NCI-H187 treated with DMSO at 0.1 percent for 48 hours (cell line): ENCODE measurements at regions not wholly inside any gene's neighbourhood (a gene's known extent, or its start where the extent isn't known, plus 50 kb on each side); places are given as distances from the start of the nearest gene placed in this dataset.

ENCODE experiments used
- DNase-seq: peaks from one replicate; lab custom pipeline; 2025; lab: John Stamatoyannopoulos, UW

GRCh38 chr20:6956056-6956455, 188.6 kb downstream of the BMP2 start:
- no peak for DNase-seq

- no peak for DNase-seq
Measured at GRCh38 chr20:6956574-6956973, 189.1 kb downstream of the BMP2 start.

- DNase-seq: no peak
Measured at GRCh38 chr20:6959900-6960312, 192.4 kb downstream of the BMP2 start.

- no peak for DNase-seq
Measured at GRCh38 chr20:6966721-6967120, 199.2 kb downstream of the BMP2 start.

- DNase-seq: no peak
Measured at GRCh38 chr20:6974838-6975237, 207.4 kb downstream of the BMP2 start.

- no peak for DNase-seq
Measured at GRCh38 chr20:6975311-6975710, 207.8 kb downstream of the BMP2 start.

GRCh38 chr20:6976106-6976900, 208.8 kb downstream of the BMP2 start:
- no peak for DNase-seq

- no peak for DNase-seq
Measured at GRCh38 chr20:6979621-6980020, 212.1 kb downstream of the BMP2 start.

GRCh38 chr20:6993011-6993410, 225.5 kb downstream of the BMP2 start:
- DNase-seq: no peak

- no peak for DNase-seq
Measured at GRCh38 chr20:6993511-6993910, 226.0 kb downstream of the BMP2 start.

GRCh38 chr20:6994452-6994851, 227.0 kb downstream of the BMP2 start:
- DNase-seq: no peak

GRCh38 chr20:6998909-6999308, 231.4 kb downstream of the BMP2 start:
- no peak for DNase-seq

- no peak for DNase-seq
Measured at GRCh38 chr20:6999381-6999780, 231.9 kb downstream of the BMP2 start.

GRCh38 chr20:7003598-7003997, 236.1 kb downstream of the BMP2 start:
- no peak for DNase-seq

GRCh38 chr20:7004801-7005200, 237.3 kb downstream of the BMP2 start:
- no peak for DNase-seq

- DNase-seq: no peak
Measured at GRCh38 chr20:7010527-7010926, 243.0 kb downstream of the BMP2 start.

GRCh38 chr20:7015257-7015656, 247.8 kb downstream of the BMP2 start:
- DNase-seq: peak; percentile 92

GRCh38 chr20:7022597-7022996, 255.1 kb downstream of the BMP2 start:
- no peak for DNase-seq

GRCh38 chr20:7025635-7026034, 258.1 kb downstream of the BMP2 start:
- no peak for DNase-seq

GRCh38 chr20:7029019-7029418, 261.5 kb downstream of the BMP2 start:
- DNase-seq: no peak

- DNase-seq: no peak
Measured at GRCh38 chr20:7031222-7031621, 263.7 kb downstream of the BMP2 start.

GRCh38 chr20:7038029-7038428, 270.5 kb downstream of the BMP2 start:
- DNase-seq: no peak

- no peak for DNase-seq
Measured at GRCh38 chr20:7057611-7058010, 290.1 kb downstream of the BMP2 start.

- no peak for DNase-seq
Measured at GRCh38 chr20:7078804-7079203, 311.3 kb downstream of the BMP2 start.
